Panc1 (cell line): ENCODE measurements at regions not wholly inside any gene's neighbourhood (a gene's known extent, or its start where the extent isn't known, plus 50 kb on each side); places are given as distances from the start of the nearest gene placed in this dataset.
"Not testable (repeated sequence)": the region's sequence is repeated elsewhere in the genome, so short reads cannot be mapped to it uniquely, and the experiment has no call there.

Source experiments
- POLR2AphosphoS5 ChIP-seq: IDR thresholded peaks from 2 replicates; pipeline ENCODE4 v1.6.1; 2012; ENCODE audit warnings: mild to moderate bottlenecking, low read depth, low read length, moderate library complexity
- SIN3A ChIP-seq: IDR thresholded peaks from 2 replicates; pipeline ENCODE4 v1.6.1; 2012; ENCODE audit warnings: low read depth, mild to moderate bottlenecking, low read length, moderate library complexity, borderline replicate concordance; ENCODE audit not compliant: insufficient read depth
- TF ChIP-seq, protein P1 (sequence below), 2 experiments: IDR thresholded peaks; 2 replicates each; pipeline ENCODE4 v1.6.1; 2011 to 2012; ENCODE audit warnings: low read depth in 2 of 2, control low read depth in 1 of 2, low read length in 1 of 2, mild to moderate bottlenecking in 1 of 2, moderate library complexity in 1 of 2; ENCODE audit not compliant: insufficient read depth in 1 of 2
- TF ChIP-seq, protein P2 (sequence below): fragments of 450-650 bp; IDR thresholded peaks from 2 replicates; pipeline ENCODE4 v1.5.1; 2017; ENCODE audit warnings: mild to moderate bottlenecking

DNA sequence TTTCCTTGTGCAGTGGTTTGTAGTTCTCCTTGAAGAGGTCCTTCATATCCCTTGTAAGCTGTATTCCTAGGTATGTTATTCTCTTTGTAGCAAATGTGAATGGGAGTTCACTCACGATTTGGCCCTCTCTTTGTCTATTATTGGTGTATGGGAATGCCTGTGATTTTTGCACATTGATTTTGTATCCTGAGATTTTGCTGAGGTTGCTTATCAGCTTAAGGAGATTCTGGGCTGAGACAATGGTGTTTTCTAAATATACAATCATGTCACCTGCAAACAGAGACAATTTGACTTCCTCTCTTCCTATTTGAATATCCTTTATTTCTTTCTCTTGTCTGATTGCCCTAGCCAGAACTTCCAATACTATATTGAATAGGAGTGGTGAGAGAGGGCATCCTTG lies 90.1 kb upstream of the ZBED5 start:
- TF ChIP-seq, protein P1, sequence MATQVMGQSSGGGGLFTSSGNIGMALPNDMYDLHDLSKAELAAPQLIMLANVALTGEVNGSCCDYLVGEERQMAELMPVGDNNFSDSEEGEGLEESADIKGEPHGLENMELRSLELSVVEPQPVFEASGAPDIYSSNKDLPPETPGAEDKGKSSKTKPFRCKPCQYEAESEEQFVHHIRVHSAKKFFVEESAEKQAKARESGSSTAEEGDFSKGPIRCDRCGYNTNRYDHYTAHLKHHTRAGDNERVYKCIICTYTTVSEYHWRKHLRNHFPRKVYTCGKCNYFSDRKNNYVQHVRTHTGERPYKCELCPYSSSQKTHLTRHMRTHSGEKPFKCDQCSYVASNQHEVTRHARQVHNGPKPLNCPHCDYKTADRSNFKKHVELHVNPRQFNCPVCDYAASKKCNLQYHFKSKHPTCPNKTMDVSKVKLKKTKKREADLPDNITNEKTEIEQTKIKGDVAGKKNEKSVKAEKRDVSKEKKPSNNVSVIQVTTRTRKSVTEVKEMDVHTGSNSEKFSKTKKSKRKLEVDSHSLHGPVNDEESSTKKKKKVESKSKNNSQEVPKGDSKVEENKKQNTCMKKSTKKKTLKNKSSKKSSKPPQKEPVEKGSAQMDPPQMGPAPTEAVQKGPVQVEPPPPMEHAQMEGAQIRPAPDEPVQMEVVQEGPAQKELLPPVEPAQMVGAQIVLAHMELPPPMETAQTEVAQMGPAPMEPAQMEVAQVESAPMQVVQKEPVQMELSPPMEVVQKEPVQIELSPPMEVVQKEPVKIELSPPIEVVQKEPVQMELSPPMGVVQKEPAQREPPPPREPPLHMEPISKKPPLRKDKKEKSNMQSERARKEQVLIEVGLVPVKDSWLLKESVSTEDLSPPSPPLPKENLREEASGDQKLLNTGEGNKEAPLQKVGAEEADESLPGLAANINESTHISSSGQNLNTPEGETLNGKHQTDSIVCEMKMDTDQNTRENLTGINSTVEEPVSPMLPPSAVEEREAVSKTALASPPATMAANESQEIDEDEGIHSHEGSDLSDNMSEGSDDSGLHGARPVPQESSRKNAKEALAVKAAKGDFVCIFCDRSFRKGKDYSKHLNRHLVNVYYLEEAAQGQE (IDR thresholded peaks at IDR 0.05; ENCODE audit: insufficient read depth in 1 of 2, low read depth in 2 of 2, low read length in 1 of 2), result not testable (repeated sequence)
- TF ChIP-seq, protein P2, sequence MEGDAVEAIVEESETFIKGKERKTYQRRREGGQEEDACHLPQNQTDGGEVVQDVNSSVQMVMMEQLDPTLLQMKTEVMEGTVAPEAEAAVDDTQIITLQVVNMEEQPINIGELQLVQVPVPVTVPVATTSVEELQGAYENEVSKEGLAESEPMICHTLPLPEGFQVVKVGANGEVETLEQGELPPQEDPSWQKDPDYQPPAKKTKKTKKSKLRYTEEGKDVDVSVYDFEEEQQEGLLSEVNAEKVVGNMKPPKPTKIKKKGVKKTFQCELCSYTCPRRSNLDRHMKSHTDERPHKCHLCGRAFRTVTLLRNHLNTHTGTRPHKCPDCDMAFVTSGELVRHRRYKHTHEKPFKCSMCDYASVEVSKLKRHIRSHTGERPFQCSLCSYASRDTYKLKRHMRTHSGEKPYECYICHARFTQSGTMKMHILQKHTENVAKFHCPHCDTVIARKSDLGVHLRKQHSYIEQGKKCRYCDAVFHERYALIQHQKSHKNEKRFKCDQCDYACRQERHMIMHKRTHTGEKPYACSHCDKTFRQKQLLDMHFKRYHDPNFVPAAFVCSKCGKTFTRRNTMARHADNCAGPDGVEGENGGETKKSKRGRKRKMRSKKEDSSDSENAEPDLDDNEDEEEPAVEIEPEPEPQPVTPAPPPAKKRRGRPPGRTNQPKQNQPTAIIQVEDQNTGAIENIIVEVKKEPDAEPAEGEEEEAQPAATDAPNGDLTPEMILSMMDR, result not testable (repeated sequence)
- TF ChIP-seq POLR2AphosphoS5, SIN3A: not testable (repeated sequence)
